Caco-2 (cell line): ENCODE measurements at regions not wholly inside any gene's neighbourhood (a gene's known extent, or its start where the extent isn't known, plus 50 kb on each side); places are given as distances from the start of the nearest gene placed in this dataset.

Experiments
- BruUV-seq: library from RNA; stranded (reverse); fragments of 400-500 nt; replicated peaks from 2 replicates; lab custom pipeline; 2021; lab: Mats Ljungman, UMichigan
- CTCF ChIA-PET: fragments of 300-600 bp; sonication (Branson Sonifier 250); formaldehyde crosslinking; loops from one replicate; lab custom pipeline; 2022; ENCODE audit warnings: antibody characterized with exemption; lab: Charles Lee
- POLR2A ChIA-PET: fragments of 300-600 bp; sonication (Branson Sonifier 250); formaldehyde crosslinking; loops from one replicate; lab custom pipeline; 2022; ENCODE audit warnings: antibody characterized with exemption; lab: Charles Lee
- DNase-seq, 2 experiments: peaks; one replicate each; pipeline versions ENCODE4 v3.0.0 to v3.0.0-alpha.2; 2020 to 2022
- H3K27me3 ChIP-seq: replicated peaks from 2 replicates; pipeline ENCODE4 v1.6.0; 2011; ENCODE audit warnings: low read length; ENCODE audit not compliant: control insufficient read depth, insufficient read depth
- H3K36me3 ChIP-seq: 2 replicates; pipeline ENCODE4 v1.5.1; 2011; ENCODE audit warnings: low read length; ENCODE audit not compliant: control insufficient read depth, insufficient read depth
- H3K4me1 ChIP-seq: fragments of 250-450 bp; sonication (Bioruptor Pico); 2 replicates; pipeline ENCODE4 v1.5.1; 2020; ENCODE audit warnings: mild to moderate bottlenecking
- H3K4me3 ChIP-seq: 2 replicates; pipeline ENCODE4 v1.5.1; 2011; ENCODE audit warnings: low read depth, mild to moderate bottlenecking, control low read depth, low read length
- H3K9me3 ChIP-seq: fragments of 250-450 bp; sonication (Bioruptor Pico); 2 replicates; pipeline ENCODE4 v1.5.1; 2020; ENCODE audit warnings: mild to moderate bottlenecking, moderate library complexity
- H3K27ac Mint-ChIP-seq: one replicate; pipeline ENCODE4 v1.8.0; 2022; ENCODE audit warnings: mixed read lengths; ENCODE audit not compliant: unreplicated experiment
- H3K27me3 Mint-ChIP-seq: one replicate; pipeline ENCODE4 v1.8.0; 2022; ENCODE audit warnings: mixed read lengths; ENCODE audit not compliant: insufficient read depth, unreplicated experiment
- H3K36me3 Mint-ChIP-seq: one replicate; pipeline ENCODE4 v1.8.0; 2022; ENCODE audit warnings: mild to moderate bottlenecking, mixed read lengths; ENCODE audit not compliant: insufficient read depth, unreplicated experiment
- H3K4me1 Mint-ChIP-seq: one replicate; pipeline ENCODE4 v1.8.0; 2022; ENCODE audit warnings: low read depth, mixed read lengths; ENCODE audit not compliant: unreplicated experiment
- H3K4me3 Mint-ChIP-seq: one replicate; pipeline ENCODE4 v1.8.0; 2022; ENCODE audit warnings: mild to moderate bottlenecking, moderate library complexity, mixed read lengths; ENCODE audit not compliant: unreplicated experiment
- H3K9me3 Mint-ChIP-seq: one replicate; pipeline ENCODE4 v1.8.0; 2022; ENCODE audit warnings: mixed read lengths; ENCODE audit not compliant: unreplicated experiment
- intact Hi-C: fragments of 100-400 bp; cut with micrococcal nuclease; formaldehyde crosslinking; loops from one replicate; pipeline ENCODE4 v1.10.0; 2022; ENCODE audit not compliant: unreplicated experiment
- TF ChIP-seq, protein P1 (sequence below), 2 experiments: fragments of 200-600 bp in 1 of 2; IDR thresholded peaks; 1 replicate in 1 of 2; 2 replicates in 1 of 2; pipeline versions ENCODE4 v1.5.1 to v1.8.0; 2011 to 2022; ENCODE audit warnings: antibody characterized with exemption in 1 of 2, control low read depth in 1 of 2, inconsistent platforms in 1 of 2, low read depth in 1 of 2, low read length in 1 of 2, mild to moderate bottlenecking in 1 of 2, moderate library complexity in 1 of 2; ENCODE audit not compliant: insufficient read depth in 1 of 2, severe bottlenecking in 1 of 2, unreplicated experiment in 1 of 2

DNA sequence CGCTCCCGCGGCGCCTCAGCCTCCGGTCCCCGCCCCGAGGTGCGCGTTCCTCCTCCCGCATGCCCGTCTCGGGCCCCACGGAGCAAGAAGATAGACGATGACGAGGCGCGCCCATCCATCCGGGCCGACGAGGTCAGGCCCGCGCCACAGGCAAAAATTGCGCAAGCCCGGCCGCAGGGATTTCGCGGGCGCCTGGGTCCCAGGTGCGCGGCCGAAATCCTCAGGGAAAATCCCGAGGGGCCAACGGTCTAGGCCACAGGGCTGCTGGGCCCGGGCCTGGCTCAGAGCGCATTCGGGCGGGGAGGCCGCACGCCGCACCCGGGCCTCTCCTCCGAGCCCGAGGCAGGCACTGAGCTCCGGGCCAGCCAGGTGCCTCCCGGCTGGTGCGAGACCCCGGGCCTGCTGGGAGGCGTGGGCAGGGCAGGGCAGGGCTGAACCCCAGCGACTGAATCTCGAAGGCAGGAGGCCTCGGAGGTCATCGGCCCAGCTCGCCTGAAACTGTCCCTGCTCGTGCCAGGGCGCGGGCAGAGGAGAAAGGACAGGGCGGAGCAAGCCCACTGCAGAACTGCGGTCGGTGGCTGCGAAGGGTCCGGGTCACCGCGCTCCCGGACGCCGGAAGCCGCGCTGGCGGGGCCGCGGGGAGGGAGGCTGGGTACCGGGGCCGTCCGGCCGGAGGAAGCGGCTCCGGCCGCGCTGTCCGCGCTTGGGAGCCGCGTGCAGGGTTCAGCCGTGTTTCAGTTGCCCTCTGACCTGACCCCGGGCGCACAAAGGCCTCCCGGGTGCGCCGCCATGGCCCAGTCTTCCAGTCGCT, 66.8 kb downstream of the FOXD1 start:
- no peaks in the 10 kb centered on the region for H3K36me3 ChIP-seq
- no peak for DNase-seq
- ChIA-PET CTCF (no interaction called here), POLR2A (no interaction called here)
- no peaks in the 10 kb centered on the region for H3K27me3 Mint-ChIP-seq
- TF ChIP-seq, protein P1, sequence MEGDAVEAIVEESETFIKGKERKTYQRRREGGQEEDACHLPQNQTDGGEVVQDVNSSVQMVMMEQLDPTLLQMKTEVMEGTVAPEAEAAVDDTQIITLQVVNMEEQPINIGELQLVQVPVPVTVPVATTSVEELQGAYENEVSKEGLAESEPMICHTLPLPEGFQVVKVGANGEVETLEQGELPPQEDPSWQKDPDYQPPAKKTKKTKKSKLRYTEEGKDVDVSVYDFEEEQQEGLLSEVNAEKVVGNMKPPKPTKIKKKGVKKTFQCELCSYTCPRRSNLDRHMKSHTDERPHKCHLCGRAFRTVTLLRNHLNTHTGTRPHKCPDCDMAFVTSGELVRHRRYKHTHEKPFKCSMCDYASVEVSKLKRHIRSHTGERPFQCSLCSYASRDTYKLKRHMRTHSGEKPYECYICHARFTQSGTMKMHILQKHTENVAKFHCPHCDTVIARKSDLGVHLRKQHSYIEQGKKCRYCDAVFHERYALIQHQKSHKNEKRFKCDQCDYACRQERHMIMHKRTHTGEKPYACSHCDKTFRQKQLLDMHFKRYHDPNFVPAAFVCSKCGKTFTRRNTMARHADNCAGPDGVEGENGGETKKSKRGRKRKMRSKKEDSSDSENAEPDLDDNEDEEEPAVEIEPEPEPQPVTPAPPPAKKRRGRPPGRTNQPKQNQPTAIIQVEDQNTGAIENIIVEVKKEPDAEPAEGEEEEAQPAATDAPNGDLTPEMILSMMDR (IDR thresholded peaks at IDR 0.05; ENCODE audit: insufficient read depth in 1 of 2, low read depth in 1 of 2, low read length in 1 of 2, severe bottlenecking in 1 of 2, unreplicated experiment in 1 of 2), result no peak
- H3K4me1 ChIP-seq, result no peaks in the 10 kb centered on the region
- BruUV-seq, result no TSS peak
- H3K9me3 Mint-ChIP-seq, result peaks cover 17% of the 10 kb centered on the region
- no peaks in the 10 kb centered on the region for H3K27me3 ChIP-seq
- no peak overlapping the region for H3K27ac Mint-ChIP-seq
- peaks cover 24% of the 10 kb centered on the region for H3K9me3 ChIP-seq
- H3K36me3 Mint-ChIP-seq, result no peaks in the 10 kb centered on the region
- intact Hi-C loops, result no loop called here
- H3K4me3 ChIP-seq, result no peak overlapping the region
- H3K4me1 Mint-ChIP-seq, result no peaks in the 10 kb centered on the region
- no peak overlapping the region for H3K4me3 Mint-ChIP-seq

DNA sequence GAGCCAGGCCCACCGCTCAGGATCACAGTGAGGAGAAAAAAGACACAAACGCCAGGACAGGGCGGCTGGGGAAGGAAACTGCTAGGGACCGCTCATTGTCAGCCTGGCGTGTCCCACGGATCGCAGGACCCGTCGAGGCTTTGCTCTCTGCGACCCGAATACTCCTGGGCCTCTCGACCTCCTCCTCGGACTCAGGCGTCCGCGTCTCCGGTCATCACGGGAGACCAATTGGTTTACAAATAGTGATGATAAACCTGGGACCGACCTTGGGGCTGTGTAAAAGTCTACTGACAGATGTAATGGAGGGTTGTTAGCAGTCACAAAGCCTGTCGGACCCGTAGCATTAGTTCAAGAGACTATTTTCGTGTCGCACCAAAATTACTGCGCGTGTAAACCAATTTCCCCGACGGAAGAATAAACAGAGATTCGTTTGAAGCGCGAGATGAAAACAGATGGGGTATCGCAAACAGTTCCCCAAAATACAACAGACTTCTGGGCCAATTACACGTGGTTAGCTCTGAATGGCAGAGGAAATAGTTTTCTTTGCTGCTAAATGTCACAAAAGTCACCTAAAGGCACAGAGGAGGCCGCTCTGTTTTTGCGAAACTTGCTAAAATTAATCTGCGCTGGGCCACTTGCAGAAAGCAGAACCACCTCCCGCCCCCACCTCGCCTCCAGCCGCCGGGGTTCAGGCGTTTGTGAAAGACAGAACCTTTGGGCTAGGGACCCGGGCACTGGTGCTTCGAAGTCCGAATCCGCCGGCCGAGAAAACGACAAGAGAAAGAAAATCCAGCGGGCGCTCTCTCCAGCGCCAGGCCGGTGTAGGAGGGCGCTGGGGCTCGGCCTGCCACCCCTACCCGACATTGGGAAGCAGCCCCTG, 67.6 kb downstream of the FOXD1 start:
- no peaks in the 10 kb centered on the region for H3K36me3 Mint-ChIP-seq
- H3K4me3 Mint-ChIP-seq, result no peak overlapping the region
- no peaks in the 10 kb centered on the region for H3K4me1 Mint-ChIP-seq
- BruUV-seq, result no TSS peak
- Histone ChIP-seq H3K4me3 (no peak overlapping the region), H3K9me3 (peaks cover 19% of the 10 kb centered on the region), H3K36me3 (no peaks in the 10 kb centered on the region), H3K4me1 (no peaks in the 10 kb centered on the region), H3K27me3 (no peaks in the 10 kb centered on the region)
- intact Hi-C loops, result no loop called here
- CTCF ChIA-PET, result no interaction called here
- H3K27ac Mint-ChIP-seq, result no peak overlapping the region
- no peaks in the 10 kb centered on the region for H3K27me3 Mint-ChIP-seq
- POLR2A ChIA-PET, result no interaction called here
- peaks cover 17% of the 10 kb centered on the region for H3K9me3 Mint-ChIP-seq
- DNase-seq, result no peak
- TF ChIP-seq, protein P1 (IDR thresholded peaks at IDR 0.05; ENCODE audit: insufficient read depth in 1 of 2, low read depth in 1 of 2, low read length in 1 of 2, severe bottlenecking in 1 of 2, unreplicated experiment in 1 of 2), result no peak

DNA sequence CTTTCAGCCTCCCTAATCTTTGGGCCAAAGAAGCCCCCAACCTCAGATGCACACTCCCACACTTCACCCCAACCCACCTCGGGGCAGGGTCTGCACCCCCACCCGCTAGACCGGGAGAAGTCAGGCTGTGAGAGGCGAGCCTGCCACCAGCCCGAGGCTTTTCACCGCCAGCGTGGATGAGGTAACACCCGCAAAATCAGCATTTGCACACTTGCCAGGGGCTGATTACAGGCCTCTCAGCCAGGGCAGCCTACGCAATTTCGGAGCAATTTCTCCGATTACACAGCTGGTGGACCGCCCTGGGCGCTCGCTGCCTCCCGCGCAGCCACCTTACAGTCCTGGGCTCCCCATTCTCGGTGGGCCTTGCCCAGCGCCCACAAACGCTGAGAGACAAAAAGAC, 68.5 kb downstream of the FOXD1 start:
- Histone ChIP-seq H3K9me3 (peaks cover 17% of the 10 kb centered on the region), H3K36me3 (no peaks in the 10 kb centered on the region), H3K4me1 (no peaks in the 10 kb centered on the region), H3K4me3 (no peak overlapping the region), H3K27me3 (no peaks in the 10 kb centered on the region)
- no peak for DNase-seq
- Mint-ChIP-seq H3K36me3 (no peaks in the 10 kb centered on the region), H3K4me1 (no peaks in the 10 kb centered on the region), H3K9me3 (peaks cover 14% of the 10 kb centered on the region), H3K4me3 (no peak overlapping the region), H3K27ac (no peak overlapping the region), H3K27me3 (no peaks in the 10 kb centered on the region)
- CTCF ChIA-PET, result no interaction called here
- intact Hi-C loops, result no loop called here
- POLR2A ChIA-PET, result no interaction called here
- TF ChIP-seq, protein P1 (IDR thresholded peaks at IDR 0.05; ENCODE audit: insufficient read depth in 1 of 2, low read depth in 1 of 2, low read length in 1 of 2, severe bottlenecking in 1 of 2, unreplicated experiment in 1 of 2), result no peak
- no TSS peak for BruUV-seq
